Fibroblast of skin of scalp (primary cell): ENCODE measurements at regions not wholly inside any gene's neighbourhood (a gene's known extent, or its start where the extent isn't known, plus 50 kb on each side); places are given as distances from the start of the nearest gene placed in this dataset.
A peak's percentile ranks its signal among the peaks of the same experiment; 100 is the strongest.
"Not testable (repeated sequence)": the region's sequence is repeated elsewhere in the genome, so short reads cannot be mapped to it uniquely, and the experiment has no call there.

Experiments
- DNase-seq: peaks from one replicate; pipeline ENCODE4 v3.0.0-alpha.2; 2013

DNA sequence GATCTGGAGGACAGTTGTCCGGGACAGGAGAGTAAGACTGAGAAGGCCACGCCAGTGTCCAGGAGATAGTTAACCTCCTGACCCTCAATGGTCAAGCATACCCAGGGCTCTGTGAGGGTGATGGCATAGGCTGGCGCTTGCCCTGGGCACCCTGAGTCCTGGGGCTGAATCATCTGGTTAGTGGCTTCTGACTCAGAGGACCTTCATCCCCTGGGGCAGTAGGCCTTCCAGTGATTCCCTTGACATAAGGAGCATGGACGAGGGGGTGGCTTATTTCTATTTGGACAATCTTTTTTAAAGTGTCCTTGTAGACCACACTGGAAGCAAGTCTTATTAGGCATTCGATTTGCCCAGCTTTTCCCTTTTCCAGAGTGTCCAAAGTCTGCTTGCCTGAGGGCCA lies 108.4 kb upstream of the SHISA3 start:
- DNase-seq, result not testable (repeated sequence)

GRCh38 chr4:42292192-42292591 lies 105.1 kb upstream of the SHISA3 start:
- not testable (repeated sequence) for DNase-seq

GRCh38 chr4:42293967-42294813 lies 103.1 kb upstream of the SHISA3 start:
- DNase-seq, result no peak

GRCh38 chr4:42296196-42296595 lies 101.1 kb upstream of the SHISA3 start:
- no peak for DNase-seq

DNA sequence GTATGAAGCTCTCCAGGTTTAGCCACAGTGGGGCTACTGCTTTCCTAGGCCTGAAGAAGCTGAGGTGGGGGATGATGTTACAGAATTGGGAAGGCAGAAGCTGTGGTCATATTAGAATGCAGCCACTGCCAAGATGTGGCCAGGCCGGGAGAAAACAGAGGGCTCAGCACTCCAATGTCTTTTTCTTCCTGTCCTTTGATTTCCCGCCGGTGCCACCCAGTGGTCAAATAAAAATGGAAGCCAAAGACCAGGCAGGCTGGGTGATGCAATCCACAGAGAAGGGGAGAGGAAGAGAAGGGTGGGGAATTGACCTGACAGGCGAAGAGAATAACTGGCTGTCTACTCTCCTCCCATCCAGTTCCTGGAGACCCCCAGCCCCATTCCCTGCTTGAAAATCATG lies 94.9 kb upstream of the SHISA3 start:
- peak; percentile 44 for DNase-seq

GRCh38 chr4:42306221-42307109 lies 90.8 kb upstream of the SHISA3 start:
- no peak for DNase-seq

DNA sequence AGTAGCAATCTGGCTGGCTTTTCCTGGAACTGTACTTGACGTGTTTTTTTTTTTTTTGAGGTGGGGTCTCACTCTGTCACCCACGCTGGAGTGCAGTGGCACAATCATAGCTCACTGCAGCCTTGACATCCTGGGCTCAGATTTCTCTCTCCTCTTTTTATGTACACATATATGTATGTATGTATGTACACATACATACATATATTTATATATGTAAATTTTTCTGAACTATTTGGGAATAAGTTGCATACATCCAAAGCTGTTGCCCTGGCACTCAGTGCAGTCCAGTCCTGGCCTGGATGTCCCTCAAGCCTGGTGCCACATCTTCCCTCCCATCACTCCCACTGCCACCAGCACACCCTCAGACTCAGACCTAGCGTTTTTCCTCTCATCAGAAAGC lies 89.0 kb upstream of the SHISA3 start:
- no peak for DNase-seq

- no peak for DNase-seq
Observed at GRCh38 chr4:42309361-42310260, 87.7 kb upstream of the SHISA3 start.

GRCh38 chr4:42310358-42310757 lies 86.9 kb upstream of the SHISA3 start:
- DNase-seq, result no peak

DNA sequence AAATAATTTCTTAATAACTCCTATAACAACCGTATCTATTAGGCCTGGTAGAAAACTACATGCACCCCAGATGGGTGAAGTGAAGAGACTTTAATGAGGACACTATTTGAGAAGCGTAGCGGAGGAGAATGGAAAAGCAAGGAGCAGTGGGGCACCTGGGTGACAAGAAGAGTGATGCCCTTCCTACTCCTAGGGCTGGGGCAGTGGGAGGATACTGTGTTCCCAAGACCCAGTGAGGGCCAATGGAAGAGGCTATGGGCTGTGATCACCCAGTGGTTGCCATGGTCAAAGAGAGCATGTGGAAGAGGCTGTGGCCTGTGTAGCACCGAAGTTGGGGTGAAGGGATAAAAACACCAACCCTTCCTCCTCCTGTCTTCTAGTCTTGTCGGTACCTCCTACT lies 86.5 kb upstream of the SHISA3 start:
- DNase-seq, result no peak

DNA sequence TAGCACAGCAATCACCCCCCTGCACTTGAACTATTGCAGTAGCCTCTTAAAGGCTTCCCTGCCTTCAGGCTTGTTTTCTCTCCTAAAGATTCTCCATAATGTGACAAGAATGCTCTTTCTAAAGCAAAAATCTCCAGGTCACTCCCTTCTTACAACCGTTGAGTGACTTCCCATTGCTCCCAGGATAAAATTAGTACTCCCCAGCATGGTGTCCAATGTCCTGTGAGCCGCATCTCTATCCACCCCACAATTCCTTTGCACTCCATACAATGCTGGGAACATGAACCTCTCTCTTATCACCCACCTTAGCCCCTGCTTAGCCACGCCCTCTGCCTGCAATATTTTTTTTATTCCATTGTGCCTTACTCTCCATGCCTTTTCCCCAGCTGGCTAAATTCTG lies 85.7 kb upstream of the SHISA3 start:
- DNase-seq, result no peak

- DNase-seq, result not testable (repeated sequence)
Observed at GRCh38 chr4:42313420-42313819, 83.9 kb upstream of the SHISA3 start.

GRCh38 chr4:42313872-42314271 lies 83.4 kb upstream of the SHISA3 start:
- DNase-seq, result no peak

DNA sequence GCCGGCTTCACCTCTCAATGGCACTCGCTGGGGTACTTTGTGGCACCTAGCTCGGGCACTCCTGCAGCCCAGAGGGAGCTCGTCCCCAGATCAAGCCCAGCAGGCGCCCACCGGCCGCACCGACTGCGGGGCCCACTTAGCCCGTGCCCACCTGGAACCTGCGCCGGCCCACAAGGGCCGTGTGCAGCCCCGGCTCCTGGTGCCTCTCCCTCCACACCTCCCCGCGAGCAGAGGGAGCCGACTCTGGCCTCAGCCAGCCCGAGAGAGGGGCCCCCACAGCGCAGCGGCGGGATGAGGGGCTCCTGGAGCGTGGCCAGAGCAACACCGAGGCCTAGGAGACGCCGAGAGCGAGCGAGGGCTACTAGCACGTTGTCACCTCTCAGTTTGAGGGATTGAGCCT lies 82.1 kb upstream of the SHISA3 start:
- DNase-seq, result no peak

DNA sequence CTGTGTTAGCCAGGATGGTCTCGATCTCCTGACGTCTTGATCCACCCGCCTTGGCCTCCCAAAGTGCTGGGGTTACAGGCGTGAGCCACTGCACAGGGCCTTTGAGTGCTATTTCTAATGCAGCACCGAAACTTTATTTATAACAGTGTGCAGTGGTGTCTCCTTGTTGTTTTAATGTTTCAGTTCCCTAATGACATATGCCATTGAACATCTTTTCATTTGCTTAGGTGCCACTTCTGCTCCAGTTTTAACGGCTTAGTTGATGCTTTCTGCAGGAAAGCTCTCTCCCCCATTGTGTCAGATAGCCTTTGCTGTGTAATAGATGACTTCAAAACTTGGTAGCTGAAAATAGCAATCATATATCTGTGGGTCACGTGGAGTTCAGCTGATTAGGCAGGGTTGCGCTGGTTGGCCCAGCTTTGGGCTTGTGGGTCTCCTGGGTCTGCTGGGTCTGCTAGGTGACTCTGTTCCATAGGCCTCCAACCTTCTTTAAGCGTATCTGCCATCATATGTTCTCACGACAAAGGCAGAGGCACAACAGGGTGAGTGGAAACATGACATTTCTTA lies 76.4 kb upstream of the SHISA3 start:
- DNase-seq, result no peak

DNA sequence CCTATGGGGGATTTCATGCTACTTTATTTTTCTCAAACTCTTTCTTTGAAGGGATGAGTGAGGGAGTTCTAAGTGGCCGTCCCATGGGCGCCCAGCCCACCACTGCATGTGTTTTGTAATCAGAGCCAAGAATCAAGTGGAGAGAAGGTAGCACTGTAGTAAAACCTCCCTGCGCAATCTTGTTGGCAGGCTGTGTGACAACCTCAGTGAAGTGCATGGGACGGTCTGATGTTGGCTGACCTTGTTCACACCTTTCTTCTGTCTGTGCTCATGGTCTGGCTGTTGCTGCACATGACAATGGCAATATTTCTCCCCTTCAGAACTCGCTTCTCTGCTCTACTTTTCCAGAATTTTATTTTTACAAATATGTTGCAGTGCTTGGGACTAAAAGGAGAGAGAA lies 71.2 kb upstream of the SHISA3 start:
- no peak for DNase-seq

- no peak for DNase-seq
Observed at GRCh38 chr4:42326524-42326923, 70.8 kb upstream of the SHISA3 start.

DNA sequence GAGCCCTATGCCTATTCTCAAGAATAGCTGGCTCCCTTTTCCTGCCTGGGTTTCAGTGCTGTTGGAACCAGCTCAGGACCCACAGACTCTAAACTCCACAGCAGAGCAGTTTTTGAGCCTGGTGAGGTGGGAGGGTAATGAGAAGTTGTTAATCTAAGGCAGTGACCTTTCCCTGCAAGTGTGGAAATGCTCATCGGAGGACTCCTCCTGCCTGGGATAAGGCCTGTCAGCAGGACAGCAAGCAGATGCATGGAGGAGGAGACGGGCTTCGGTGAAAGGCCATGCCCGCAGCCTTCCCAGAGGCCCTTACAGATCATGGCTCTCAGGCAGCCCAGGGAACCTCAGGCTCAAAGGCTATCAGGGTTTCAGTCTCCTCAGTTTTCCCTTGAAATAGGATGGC lies 70.0 kb upstream of the SHISA3 start:
- no peak for DNase-seq

DNA sequence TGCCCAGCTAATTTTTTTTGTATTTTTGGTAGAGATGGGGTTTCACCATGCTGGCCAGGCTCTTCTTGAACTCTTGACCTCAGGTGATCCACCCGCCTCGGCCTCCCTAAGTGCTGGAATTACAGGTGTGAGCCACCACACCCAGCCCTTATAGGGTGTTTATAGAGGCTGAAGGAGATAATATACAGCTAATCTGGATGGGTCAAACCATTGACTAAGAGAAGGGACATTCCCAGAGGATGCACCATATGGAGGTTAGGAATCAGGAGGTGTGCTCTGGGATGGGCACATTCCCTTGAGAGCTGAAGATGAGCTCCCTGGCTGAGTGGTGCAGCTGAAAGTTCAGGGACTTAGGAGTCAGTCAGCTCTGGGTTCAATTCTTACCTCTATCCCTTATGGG lies 68.3 kb upstream of the SHISA3 start:
- DNase-seq, result no peak

DNA sequence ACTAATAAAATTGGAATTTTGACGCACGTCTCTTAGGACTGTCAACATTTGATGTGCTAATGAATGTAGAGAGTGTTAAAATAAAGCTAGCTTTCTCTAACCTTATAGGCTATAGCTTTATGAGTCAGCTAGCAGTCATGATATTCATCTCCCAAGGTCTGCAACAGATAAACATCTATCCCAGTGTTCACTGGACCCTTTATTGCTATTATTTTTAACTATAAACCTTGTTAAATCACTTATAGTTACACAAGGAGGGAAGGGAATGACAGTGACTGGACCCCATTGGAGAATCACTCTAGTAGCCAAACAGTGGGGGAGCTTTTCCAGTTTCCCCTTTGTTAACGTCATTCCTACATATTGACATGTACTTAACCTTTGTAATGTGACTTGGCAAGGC lies 67.9 kb upstream of the SHISA3 start:
- DNase-seq, result no peak

GRCh38 chr4:42330002-42330592 lies 67.2 kb upstream of the SHISA3 start:
- no peak for DNase-seq

GRCh38 chr4:42331040-42331439 lies 66.2 kb upstream of the SHISA3 start:
- DNase-seq, result no peak
